ENCODE measurements at regions not wholly inside any gene's neighbourhood (a gene's known extent, or its start where the extent isn't known, plus 50 kb on each side); places are given as distances from the start of the nearest gene placed in this dataset.

GRCh38 chr20:2238601-2239000 lies 57.2 kb upstream of the TGM3 start:
- no peak overlapping the region for H3K27ac Mint-ChIP-seq
- CTCF ChIA-PET, result no interaction called here
- H3K4me1 Mint-ChIP-seq (ENCODE audit: low read depth), result no peaks in the 10 kb centered on the region
- POLR2A ChIA-PET, result no interaction called here
- no peaks in the 10 kb centered on the region for H3K9me3 Mint-ChIP-seq
- no peak overlapping the region for H3K4me3 ChIP-seq (ENCODE audit: low read length)
- no peaks in the 10 kb centered on the region for H3K27me3 Mint-ChIP-seq
- H3K4me1 ChIP-seq (ENCODE audit: insufficient read depth, low read length), result no peaks in the 10 kb centered on the region
- intact Hi-C loops (cut with DNase I, micrococcal nuclease), result no loop called here
- DNase-seq (no peak), ATAC-seq (ENCODE audit: poor library complexity) (no peak)
- no peak for TF ChIP-seq CTCF (IDR thresholded peaks at IDR 0.05)
- H3K27me3 ChIP-seq (ENCODE audit: control insufficient read depth in 1 of 2, insufficient read depth in 2 of 2, low read length in 2 of 2), result no peaks in the 10 kb centered on the region
- H3K9me3 ChIP-seq (ENCODE audit: control insufficient read depth in 1 of 2, insufficient read depth in 1 of 2, low read length in 2 of 2), result no peaks in the 10 kb centered on the region
- no peaks in the 10 kb centered on the region for H3K36me3 Mint-ChIP-seq (ENCODE audit: low read depth)
- no peak overlapping the region for H3K27ac ChIP-seq (ENCODE audit: low read depth in 1 of 2, low read length in 2 of 2)
- H3K4me3 Mint-ChIP-seq, result no peak overlapping the region
- no peaks in the 10 kb centered on the region for H3K36me3 ChIP-seq (ENCODE audit: insufficient read depth, low read length)

GRCh38 chr20:2240835-2241234 lies 55.0 kb upstream of the TGM3 start:
- Mint-ChIP-seq H3K36me3 (ENCODE audit: low read depth) (no peaks in the 10 kb centered on the region), H3K27me3 (no peaks in the 10 kb centered on the region), H3K4me1 (ENCODE audit: low read depth) (no peaks in the 10 kb centered on the region), H3K27ac (no peak overlapping the region), H3K4me3 (no peak overlapping the region), H3K9me3 (no peaks in the 10 kb centered on the region)
- ATAC-seq (ENCODE audit: poor library complexity), result no peak
- Histone ChIP-seq H3K9me3 (ENCODE audit: control insufficient read depth in 1 of 2, insufficient read depth in 1 of 2, low read length in 2 of 2) (no peaks in the 10 kb centered on the region), H3K27me3 (ENCODE audit: control insufficient read depth in 1 of 2, insufficient read depth in 2 of 2, low read length in 2 of 2) (peaks cover under 1 to 8% of the 10 kb centered on the region in 2 experiments), H3K4me1 (ENCODE audit: insufficient read depth, low read length) (no peaks in the 10 kb centered on the region), H3K4me3 (ENCODE audit: low read length) (no peak overlapping the region), H3K36me3 (ENCODE audit: insufficient read depth, low read length) (no peaks in the 10 kb centered on the region), H3K27ac (ENCODE audit: low read depth in 1 of 2, low read length in 2 of 2) (no peak overlapping the region)
- no peak for DNase-seq
- CTCF ChIA-PET, result no interaction called here
- POLR2A ChIA-PET, result no interaction called here
- intact Hi-C loops (cut with DNase I, micrococcal nuclease), result no loop called here
- TF ChIP-seq CTCF (IDR thresholded peaks at IDR 0.05), result no peak

- no peak overlapping the region for H3K4me3 ChIP-seq (ENCODE audit: low read length)
- intact Hi-C loops (cut with DNase I, micrococcal nuclease), result no loop called here
- no peak overlapping the region for H3K27ac Mint-ChIP-seq
These were observed 53.1 kb upstream of the TGM3 start for GRCh38 chr20:2242678-2243077.

More at GRCh38 chr20:2242678-2243077, 53.1 kb upstream of the TGM3 start:
- CTCF ChIA-PET, result no interaction called here
- no peaks in the 10 kb centered on the region for H3K4me1 ChIP-seq (ENCODE audit: insufficient read depth, low read length)
- Mint-ChIP-seq H3K36me3 (ENCODE audit: low read depth) (no peaks in the 10 kb centered on the region), H3K4me1 (ENCODE audit: low read depth) (no peaks in the 10 kb centered on the region), H3K4me3 (no peak overlapping the region), H3K9me3 (no peaks in the 10 kb centered on the region), H3K27me3 (peaks cover 6% of the 10 kb centered on the region)
- no peak for ATAC-seq (ENCODE audit: poor library complexity)
- no peaks in the 10 kb centered on the region for H3K9me3 ChIP-seq (ENCODE audit: control insufficient read depth in 1 of 2, insufficient read depth in 1 of 2, low read length in 2 of 2)
- no peak for TF ChIP-seq CTCF (IDR thresholded peaks at IDR 0.05)
- H3K27me3 ChIP-seq (ENCODE audit: control insufficient read depth in 1 of 2, insufficient read depth in 2 of 2, low read length in 2 of 2), result peaks cover 10 to 11% of the 10 kb centered on the region in 2 experiments
- POLR2A ChIA-PET, result no interaction called here
- H3K36me3 ChIP-seq (ENCODE audit: insufficient read depth, low read length), result no peaks in the 10 kb centered on the region
- DNase-seq, result no peak
- H3K27ac ChIP-seq (ENCODE audit: low read depth in 1 of 2, low read length in 2 of 2), result no peak overlapping the region

Measured in CD4-positive, alpha-beta T cell (primary cell).